ENCODE measurements at regions not wholly inside any gene's neighbourhood (a gene's known extent, or its start where the extent isn't known, plus 50 kb on each side); places are given as distances from the start of the nearest gene placed in this dataset.

GRCh38 chr6:78502386-78502887 lies 364.9 kb upstream of the IRAK1BP1 start:
- TF ChIP-seq POLR2A (IDR thresholded peaks at IDR 0.05; ENCODE audit: low read depth, low read length) (no peak), POLR2AphosphoS5 (IDR thresholded peaks at IDR 0.05; ENCODE audit: low read depth, low read length) (no peak), TAF1 (IDR thresholded peaks at IDR 0.05; ENCODE audit: low read depth, low read length) (no peak)
